WERI-Rb-1 (cell line): ENCODE measurements at regions not wholly inside any gene's neighbourhood (a gene's known extent, or its start where the extent isn't known, plus 50 kb on each side); places are given as distances from the start of the nearest gene placed in this dataset.

ENCODE experiments used
- DNase-seq: peaks from one replicate; pipeline ENCODE4 v3.0.0-alpha.2; 2020
- H3K27ac ChIP-seq: fragments of 250-450 bp; sonication (Bioruptor Pico); 2 replicates; pipeline ENCODE4 v1.5.1; 2020; ENCODE audit warnings: mild to moderate bottlenecking, moderate library complexity
- H3K27me3 ChIP-seq: fragments of 250-450 bp; sonication (Bioruptor Pico); 2 replicates; pipeline ENCODE4 v1.5.1; 2021; ENCODE audit warnings: mild to moderate bottlenecking, low read depth, moderate library complexity; ENCODE audit not compliant: insufficient read depth, severe bottlenecking
- H3K36me3 ChIP-seq: fragments of 250-450 bp; sonication (Bioruptor Pico); 2 replicates; pipeline ENCODE4 v1.5.1; 2020; ENCODE audit warnings: mild to moderate bottlenecking, moderate library complexity
- H3K4me3 ChIP-seq: 2 replicates; pipeline ENCODE4 v1.5.1; 2011; ENCODE audit warnings: low read depth, mild to moderate bottlenecking, control low read depth, low read length
- H3K9me3 ChIP-seq: fragments of 250-450 bp; sonication (Bioruptor Pico); 2 replicates; pipeline ENCODE4 v1.5.1; 2021; ENCODE audit warnings: mild to moderate bottlenecking, moderate library complexity; ENCODE audit not compliant: severe bottlenecking
- TF ChIP-seq, protein P1 (sequence below): IDR thresholded peaks from 2 replicates; pipeline ENCODE4 v1.5.1; 2011; ENCODE audit warnings: low read depth, mild to moderate bottlenecking, control low read depth, inconsistent platforms, low read length

GRCh38 chr3:70517124-70517890 is 204.9 kb upstream of the MDFIC2 start:
- Histone ChIP-seq H3K4me3 (no peak overlapping the region), H3K36me3 (no peaks in the 10 kb centered on the region), H3K27me3 (peaks cover 6% of the 10 kb centered on the region), H3K27ac (no peak overlapping the region), H3K9me3 (no peaks in the 10 kb centered on the region)
- TF ChIP-seq, protein P1, sequence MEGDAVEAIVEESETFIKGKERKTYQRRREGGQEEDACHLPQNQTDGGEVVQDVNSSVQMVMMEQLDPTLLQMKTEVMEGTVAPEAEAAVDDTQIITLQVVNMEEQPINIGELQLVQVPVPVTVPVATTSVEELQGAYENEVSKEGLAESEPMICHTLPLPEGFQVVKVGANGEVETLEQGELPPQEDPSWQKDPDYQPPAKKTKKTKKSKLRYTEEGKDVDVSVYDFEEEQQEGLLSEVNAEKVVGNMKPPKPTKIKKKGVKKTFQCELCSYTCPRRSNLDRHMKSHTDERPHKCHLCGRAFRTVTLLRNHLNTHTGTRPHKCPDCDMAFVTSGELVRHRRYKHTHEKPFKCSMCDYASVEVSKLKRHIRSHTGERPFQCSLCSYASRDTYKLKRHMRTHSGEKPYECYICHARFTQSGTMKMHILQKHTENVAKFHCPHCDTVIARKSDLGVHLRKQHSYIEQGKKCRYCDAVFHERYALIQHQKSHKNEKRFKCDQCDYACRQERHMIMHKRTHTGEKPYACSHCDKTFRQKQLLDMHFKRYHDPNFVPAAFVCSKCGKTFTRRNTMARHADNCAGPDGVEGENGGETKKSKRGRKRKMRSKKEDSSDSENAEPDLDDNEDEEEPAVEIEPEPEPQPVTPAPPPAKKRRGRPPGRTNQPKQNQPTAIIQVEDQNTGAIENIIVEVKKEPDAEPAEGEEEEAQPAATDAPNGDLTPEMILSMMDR: no peak
- no peak for DNase-seq

DNA sequence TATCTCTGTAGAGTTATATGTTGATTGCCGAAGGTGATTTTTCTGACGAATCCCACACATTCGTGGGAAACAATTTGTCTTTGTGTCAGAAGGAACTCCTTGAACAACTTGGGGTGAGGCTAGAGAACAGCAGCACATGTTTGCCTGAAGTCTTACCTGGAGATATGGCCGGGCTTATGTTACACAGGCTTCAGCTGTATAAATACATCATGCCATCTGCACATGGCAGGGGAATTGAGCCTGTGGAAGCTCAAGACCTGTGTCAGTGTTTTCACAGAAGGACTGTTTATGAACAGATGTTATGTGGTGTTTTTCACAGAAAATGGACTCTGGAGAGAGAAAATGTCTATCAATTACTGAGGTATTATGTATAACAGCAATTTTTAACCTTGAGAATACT is 203.6 kb upstream of the MDFIC2 start:
- Histone ChIP-seq H3K27ac (no peak overlapping the region), H3K27me3 (peaks cover 6% of the 10 kb centered on the region), H3K9me3 (no peaks in the 10 kb centered on the region), H3K36me3 (no peaks in the 10 kb centered on the region), H3K4me3 (no peak overlapping the region)
- TF ChIP-seq, protein P1: no peak
- DNase-seq: no peak

- no peak for DNase-seq
- Histone ChIP-seq H3K36me3 (no peaks in the 10 kb centered on the region), H3K9me3 (no peaks in the 10 kb centered on the region)
Measured at GRCh38 chr3:70507486-70507885, 195.0 kb upstream of the MDFIC2 start.

GRCh38 chr3:70506775-70507174 is 194.3 kb upstream of the MDFIC2 start:
- DNase-seq: no peak

More at GRCh38 chr3:70507486-70507885, 195.0 kb upstream of the MDFIC2 start:
- no peaks in the 10 kb centered on the region for H3K27me3 ChIP-seq
- no peak overlapping the region for H3K27ac ChIP-seq
- no peak overlapping the region for H3K4me3 ChIP-seq
- TF ChIP-seq, protein P1: no peak

DNA sequence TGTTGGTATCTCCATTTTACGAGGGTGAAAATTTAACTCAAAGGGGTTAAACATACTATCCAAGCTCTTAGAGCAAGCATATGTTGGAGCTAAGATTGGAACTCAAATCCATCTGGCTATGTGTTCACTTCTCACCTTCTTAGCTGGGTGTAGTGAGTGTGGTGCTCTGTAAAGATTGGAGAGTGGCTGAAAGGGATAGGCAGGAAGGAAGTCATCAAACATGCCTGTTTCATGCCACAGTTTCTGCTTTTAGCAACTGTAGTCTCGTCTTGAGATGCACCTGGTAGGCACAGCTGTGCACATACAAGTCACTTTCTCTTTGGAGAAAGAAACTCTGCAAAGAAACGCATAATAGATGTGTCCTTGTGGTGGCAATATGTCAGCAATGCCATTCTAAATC is 189.1 kb upstream of the MDFIC2 start:
- Histone ChIP-seq H3K4me3 (no peak overlapping the region), H3K9me3 (no peaks in the 10 kb centered on the region), H3K27me3 (no peaks in the 10 kb centered on the region), H3K36me3 (no peaks in the 10 kb centered on the region), H3K27ac (no peak overlapping the region)
- no peak for DNase-seq
- TF ChIP-seq, protein P1: no peak

More at GRCh38 chr3:70506775-70507174, 194.3 kb upstream of the MDFIC2 start:
- Histone ChIP-seq H3K4me3 (no peak overlapping the region), H3K9me3 (no peaks in the 10 kb centered on the region), H3K27me3 (no peaks in the 10 kb centered on the region), H3K36me3 (no peaks in the 10 kb centered on the region), H3K27ac (no peak overlapping the region)
- TF ChIP-seq, protein P1: no peak

DNA sequence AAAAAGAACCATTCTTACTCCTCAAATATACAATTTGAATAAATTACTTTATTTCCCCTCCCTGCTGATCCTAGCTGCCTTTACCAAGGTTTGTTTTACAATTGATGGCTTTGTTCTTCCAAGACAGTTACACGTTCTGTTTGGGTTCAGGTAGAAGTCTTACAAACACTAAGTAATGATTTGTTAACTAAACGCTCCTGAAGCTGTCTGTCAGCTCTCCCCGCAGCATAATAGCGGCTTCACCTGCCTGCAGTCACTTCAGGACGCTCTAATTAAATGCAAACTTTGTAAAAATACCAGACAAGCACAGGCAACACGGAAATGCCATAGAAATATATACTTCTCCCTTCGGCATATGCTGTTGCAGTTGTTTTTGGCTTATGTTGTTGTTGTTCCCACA is 176.4 kb upstream of the MDFIC2 start:
- H3K9me3 ChIP-seq: no peaks in the 10 kb centered on the region
- DNase-seq: no peak
- peaks cover 2% of the 10 kb centered on the region for H3K27me3 ChIP-seq
- H3K4me3 ChIP-seq: no peak overlapping the region
- no peaks in the 10 kb centered on the region for H3K36me3 ChIP-seq
- no peak overlapping the region for H3K27ac ChIP-seq
- TF ChIP-seq, protein P1: no peak
